ENCODE measurements at regions not wholly inside any gene's neighbourhood (a gene's known extent, or its start where the extent isn't known, plus 50 kb on each side); places are given as distances from the start of the nearest gene placed in this dataset.

- intact Hi-C loops (cut with DNase I; ENCODE audit: low total_unique reads), result loop anchor here (10.0 kb wide), 3 partner anchors 149 to 529 kb away; no protein-coding TSS in a partner anchor
- Histone ChIP-seq H3K36me3 (no peaks in the 10 kb centered on the region), H3K27ac (no peak overlapping the region), H3K4me3 (no peak overlapping the region), H3K27me3 (no peaks in the 10 kb centered on the region), H3K4me1 (no peaks in the 10 kb centered on the region), H3K9me3 (no peaks in the 10 kb centered on the region)
- TF ChIP-seq POLR2A (IDR thresholded peaks at IDR 0.05) (no peak), POLR2AphosphoS5 (IDR thresholded peaks at IDR 0.05) (no peak)
- TF ChIP-seq, protein P1, sequence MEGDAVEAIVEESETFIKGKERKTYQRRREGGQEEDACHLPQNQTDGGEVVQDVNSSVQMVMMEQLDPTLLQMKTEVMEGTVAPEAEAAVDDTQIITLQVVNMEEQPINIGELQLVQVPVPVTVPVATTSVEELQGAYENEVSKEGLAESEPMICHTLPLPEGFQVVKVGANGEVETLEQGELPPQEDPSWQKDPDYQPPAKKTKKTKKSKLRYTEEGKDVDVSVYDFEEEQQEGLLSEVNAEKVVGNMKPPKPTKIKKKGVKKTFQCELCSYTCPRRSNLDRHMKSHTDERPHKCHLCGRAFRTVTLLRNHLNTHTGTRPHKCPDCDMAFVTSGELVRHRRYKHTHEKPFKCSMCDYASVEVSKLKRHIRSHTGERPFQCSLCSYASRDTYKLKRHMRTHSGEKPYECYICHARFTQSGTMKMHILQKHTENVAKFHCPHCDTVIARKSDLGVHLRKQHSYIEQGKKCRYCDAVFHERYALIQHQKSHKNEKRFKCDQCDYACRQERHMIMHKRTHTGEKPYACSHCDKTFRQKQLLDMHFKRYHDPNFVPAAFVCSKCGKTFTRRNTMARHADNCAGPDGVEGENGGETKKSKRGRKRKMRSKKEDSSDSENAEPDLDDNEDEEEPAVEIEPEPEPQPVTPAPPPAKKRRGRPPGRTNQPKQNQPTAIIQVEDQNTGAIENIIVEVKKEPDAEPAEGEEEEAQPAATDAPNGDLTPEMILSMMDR (IDR thresholded peaks at IDR 0.05), result no peak
- DNase-seq (ENCODE audit: low spot score in 2 of 2), result no peak
These were observed 117.8 kb upstream of the LGALSL start for GRCh38 chr2:64336171-64336570.

GRCh38 chr2:64337314-64337713 lies 116.6 kb upstream of the LGALSL start:
- Histone ChIP-seq H3K27me3 (no peaks in the 10 kb centered on the region), H3K36me3 (no peaks in the 10 kb centered on the region), H3K27ac (no peak overlapping the region), H3K4me3 (no peak overlapping the region), H3K4me1 (no peaks in the 10 kb centered on the region), H3K9me3 (no peaks in the 10 kb centered on the region)
- no peak for DNase-seq (ENCODE audit: low spot score in 2 of 2)
- intact Hi-C loops (cut with DNase I; ENCODE audit: low total_unique reads), result loop anchor here (10.0 kb wide), 3 partner anchors 147 to 527 kb away; no protein-coding TSS in a partner anchor
- TF ChIP-seq, protein P1 (IDR thresholded peaks at IDR 0.05), result no peak
- no peak for TF ChIP-seq POLR2AphosphoS5 (IDR thresholded peaks at IDR 0.05)
- no peak for TF ChIP-seq POLR2A (IDR thresholded peaks at IDR 0.05)

DNA sequence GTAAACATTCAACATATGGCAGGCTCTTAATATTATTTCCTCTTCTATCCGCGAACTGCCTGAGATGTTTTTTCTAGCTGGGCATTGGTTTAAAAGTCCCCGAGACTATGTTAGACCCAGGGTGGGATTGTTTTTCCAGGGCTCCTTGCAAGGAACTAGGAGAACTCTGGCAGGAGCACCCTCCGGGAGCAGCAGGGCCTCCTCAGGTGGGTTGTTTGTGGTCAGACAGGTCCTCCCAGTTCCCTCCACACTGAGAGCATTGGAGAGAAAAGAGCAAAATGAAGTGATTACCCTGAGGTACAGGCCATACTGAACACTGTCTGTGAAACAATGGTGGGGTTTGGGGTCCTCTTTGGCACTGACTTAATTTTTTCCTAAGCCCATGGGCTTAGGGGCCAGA lies 115.9 kb upstream of the LGALSL start:
- intact Hi-C loops (cut with DNase I; ENCODE audit: low total_unique reads), result loop anchor here (10.0 kb wide), 3 partner anchors 147 to 527 kb away; no protein-coding TSS in a partner anchor
- Histone ChIP-seq H3K9me3 (no peaks in the 10 kb centered on the region), H3K27me3 (no peaks in the 10 kb centered on the region), H3K4me3 (no peak overlapping the region), H3K4me1 (no peaks in the 10 kb centered on the region), H3K27ac (no peak overlapping the region), H3K36me3 (no peaks in the 10 kb centered on the region)
- TF ChIP-seq, protein P1 (IDR thresholded peaks at IDR 0.05), result no peak
- TF ChIP-seq POLR2AphosphoS5 (IDR thresholded peaks at IDR 0.05) (no peak), POLR2A (IDR thresholded peaks at IDR 0.05) (no peak)
- DNase-seq (ENCODE audit: low spot score in 2 of 2), result no peak

DNA sequence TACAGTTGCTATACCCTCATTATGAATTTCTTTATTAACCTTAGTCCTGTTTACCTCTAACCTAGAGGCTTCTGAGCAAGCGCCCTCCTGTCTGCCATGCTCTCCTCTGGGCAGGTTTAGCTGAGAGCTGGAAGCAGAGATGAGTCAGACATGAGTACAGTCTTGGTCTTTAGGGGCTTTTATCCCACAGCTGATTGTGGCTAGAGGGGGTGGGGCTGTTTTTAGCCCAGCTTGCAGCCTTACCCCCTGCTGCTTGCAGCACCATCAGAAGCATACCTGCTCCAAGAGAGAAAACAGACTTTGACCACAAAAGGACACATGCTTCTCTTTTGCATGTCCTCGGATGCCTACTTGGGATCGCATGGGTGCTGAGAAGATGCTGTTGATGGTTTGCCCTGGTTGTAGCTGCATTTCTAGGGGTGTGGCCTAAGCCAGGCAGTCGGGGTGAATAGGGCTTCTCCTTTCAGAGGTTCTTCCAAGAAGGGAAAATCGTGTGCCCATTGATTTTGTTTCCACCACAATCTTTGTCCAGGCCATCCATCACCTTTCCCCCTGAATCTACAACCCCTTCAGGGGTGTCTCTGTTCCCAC lies 115.0 kb upstream of the LGALSL start:
- H3K27me3 ChIP-seq, result no peaks in the 10 kb centered on the region
- H3K9me3 ChIP-seq, result no peaks in the 10 kb centered on the region
- no peak overlapping the region for H3K4me3 ChIP-seq
- H3K36me3 ChIP-seq, result no peaks in the 10 kb centered on the region
- no peak overlapping the region for H3K27ac ChIP-seq
- no peak for DNase-seq (ENCODE audit: low spot score in 2 of 2)
- TF ChIP-seq, protein P1 (IDR thresholded peaks at IDR 0.05), result no peak
- no peak for TF ChIP-seq POLR2A (IDR thresholded peaks at IDR 0.05)
- no peak for TF ChIP-seq POLR2AphosphoS5 (IDR thresholded peaks at IDR 0.05)
- no peaks in the 10 kb centered on the region for H3K4me1 ChIP-seq
- intact Hi-C loops (cut with DNase I; ENCODE audit: low total_unique reads), result loop anchor here (10.0 kb wide), 3 partner anchors 146 to 526 kb away; no protein-coding TSS in a partner anchor

GRCh38 chr2:64341461-64341860 lies 112.5 kb upstream of the LGALSL start:
- no peaks in the 10 kb centered on the region for H3K27me3 ChIP-seq
- H3K9me3 ChIP-seq, result no peaks in the 10 kb centered on the region
- no peak for DNase-seq (ENCODE audit: low spot score in 2 of 2)
- H3K4me3 ChIP-seq, result no peak overlapping the region
- H3K4me1 ChIP-seq, result no peaks in the 10 kb centered on the region
- no peak for TF ChIP-seq POLR2A (IDR thresholded peaks at IDR 0.05)
- TF ChIP-seq, protein P1 (IDR thresholded peaks at IDR 0.05), result no peak
- H3K27ac ChIP-seq, result no peak overlapping the region
- no peaks in the 10 kb centered on the region for H3K36me3 ChIP-seq
- intact Hi-C loops (cut with DNase I; ENCODE audit: low total_unique reads), result loop anchor here (5.0 kb wide), 1 partner anchor 1006 kb away; no protein-coding TSS in a partner anchor

Data from breast epithelium (tissue), 4 donors.